GM12878 (cell line): ENCODE measurements at regions not wholly inside any gene's neighbourhood (a gene's known extent, or its start where the extent isn't known, plus 50 kb on each side); places are given as distances from the start of the nearest gene placed in this dataset.

Experiments used
- CHD4 ChIP-seq: fragments of 200-600 bp; sonication (generic); IDR thresholded peaks from 2 replicates; pipeline ENCODE4 v1.6.1; 2016; ENCODE audit warnings: mild to moderate bottlenecking
- NRF1 ChIP-seq: conservative IDR thresholded peaks from 2 replicates; pipeline ENCODE4 v1.6.1; 2011; ENCODE audit warnings: mild to moderate bottlenecking, low read depth, low read length, improper control_type of control experiment
- POLR2A ChIP-seq: IDR thresholded peaks from 2 replicates; pipeline ENCODE4 v1.6.1; 2011; ENCODE audit warnings: low read depth, mild to moderate bottlenecking, low read length
- ZNF622 ChIP-seq: fragments of 450-650 bp; IDR thresholded peaks from 2 replicates; pipeline ENCODE4 v1.6.1; 2017; ENCODE audit warnings: mild to moderate bottlenecking, inconsistent platforms
- TF ChIP-seq, protein P1 (sequence below): fragments of 450-650 bp; IDR thresholded peaks from 2 replicates; pipeline ENCODE4 v1.6.1; 2018; ENCODE audit warnings: mild to moderate bottlenecking, low read depth, moderate library complexity; ENCODE audit not compliant: partially characterized antibody

DNA sequence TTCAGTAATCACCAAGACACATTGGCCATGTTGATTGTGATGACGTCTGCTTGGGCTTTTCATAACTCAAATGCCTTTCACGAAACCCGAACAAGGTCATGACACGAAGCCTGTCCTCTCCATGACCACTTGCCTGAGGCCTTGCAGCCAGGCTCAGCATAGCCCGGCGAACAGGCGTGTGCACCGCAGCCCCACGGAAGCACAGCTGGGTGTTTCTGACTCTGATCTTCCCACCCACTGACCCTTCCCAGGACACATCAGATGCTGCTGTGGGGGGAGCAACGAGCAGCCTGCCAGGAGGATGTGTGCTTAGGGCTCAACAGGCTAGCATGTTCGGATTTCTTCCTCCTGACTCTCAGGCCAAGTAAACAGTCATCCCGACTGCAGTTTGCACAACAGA is 369.4 kb upstream of the SALL3 start:
- TF ChIP-seq ZNF622 = no peak
- no peak for TF ChIP-seq CHD4
- TF ChIP-seq POLR2A = no peak
- TF ChIP-seq, protein P1, sequence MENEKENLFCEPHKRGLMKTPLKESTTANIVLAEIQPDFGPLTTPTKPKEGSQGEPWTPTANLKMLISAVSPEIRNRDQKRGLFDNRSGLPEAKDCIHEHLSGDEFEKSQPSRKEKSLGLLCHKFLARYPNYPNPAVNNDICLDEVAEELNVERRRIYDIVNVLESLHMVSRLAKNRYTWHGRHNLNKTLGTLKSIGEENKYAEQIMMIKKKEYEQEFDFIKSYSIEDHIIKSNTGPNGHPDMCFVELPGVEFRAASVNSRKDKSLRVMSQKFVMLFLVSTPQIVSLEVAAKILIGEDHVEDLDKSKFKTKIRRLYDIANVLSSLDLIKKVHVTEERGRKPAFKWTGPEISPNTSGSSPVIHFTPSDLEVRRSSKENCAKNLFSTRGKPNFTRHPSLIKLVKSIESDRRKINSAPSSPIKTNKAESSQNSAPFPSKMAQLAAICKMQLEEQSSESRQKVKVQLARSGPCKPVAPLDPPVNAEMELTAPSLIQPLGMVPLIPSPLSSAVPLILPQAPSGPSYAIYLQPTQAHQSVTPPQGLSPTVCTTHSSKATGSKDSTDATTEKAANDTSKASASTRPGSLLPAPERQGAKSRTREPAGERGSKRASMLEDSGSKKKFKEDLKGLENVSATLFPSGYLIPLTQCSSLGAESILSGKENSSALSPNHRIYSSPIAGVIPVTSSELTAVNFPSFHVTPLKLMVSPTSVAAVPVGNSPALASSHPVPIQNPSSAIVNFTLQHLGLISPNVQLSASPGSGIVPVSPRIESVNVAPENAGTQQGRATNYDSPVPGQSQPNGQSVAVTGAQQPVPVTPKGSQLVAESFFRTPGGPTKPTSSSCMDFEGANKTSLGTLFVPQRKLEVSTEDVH = no peak
- TF ChIP-seq NRF1 = no peak
